ENCODE measurements at regions not wholly inside any gene's neighbourhood (a gene's known extent, or its start where the extent isn't known, plus 50 kb on each side); places are given as distances from the start of the nearest gene placed in this dataset.
A peak's percentile ranks its signal among the peaks of the same experiment; 100 is the strongest.

- DNase-seq (ENCODE audit: low spot score) = no peak
Measured at GRCh38 chr11:69413993-69414392, 67.5 kb upstream of the LINC01488 start.

- peak; percentile 51 for DNase-seq (ENCODE audit: low spot score)
Measured at GRCh38 chr11:69414773-69415187, 66.7 kb upstream of the LINC01488 start.

GRCh38 chr11:69415411-69416142 lies 65.9 kb upstream of the LINC01488 start:
- no peak for DNase-seq (ENCODE audit: low spot score)

- DNase-seq (ENCODE audit: low spot score) = no peak
Measured at GRCh38 chr11:69416143-69416515, 65.3 kb upstream of the LINC01488 start.

- DNase-seq (ENCODE audit: low spot score) = no peak
Measured at GRCh38 chr11:69416762-69417698, 64.4 kb upstream of the LINC01488 start.

- no peak for DNase-seq (ENCODE audit: low spot score)
Measured at GRCh38 chr11:69417699-69418085, 63.8 kb upstream of the LINC01488 start.

- DNase-seq (ENCODE audit: low spot score) = no peak
Measured at GRCh38 chr11:69418576-69419296, 62.7 kb upstream of the LINC01488 start.

- DNase-seq (ENCODE audit: low spot score) = no peak
Measured at GRCh38 chr11:69419662-69420395, 61.6 kb upstream of the LINC01488 start.

GRCh38 chr11:69422645-69423044 lies 58.8 kb upstream of the LINC01488 start:
- no peak for DNase-seq (ENCODE audit: low spot score)

- no peak for DNase-seq (ENCODE audit: low spot score)
Measured at GRCh38 chr11:69423181-69423580, 58.3 kb upstream of the LINC01488 start.

- DNase-seq (ENCODE audit: low spot score) = no peak
Measured at GRCh38 chr11:69423611-69424385, 57.7 kb upstream of the LINC01488 start.

GRCh38 chr11:69424748-69425147 lies 56.7 kb upstream of the LINC01488 start:
- DNase-seq (ENCODE audit: low spot score) = no peak

GRCh38 chr11:69425444-69425843 lies 56.0 kb upstream of the LINC01488 start:
- DNase-seq (ENCODE audit: low spot score) = no peak

GRCh38 chr11:69425895-69426544 lies 55.4 kb upstream of the LINC01488 start:
- DNase-seq (ENCODE audit: low spot score) = no peak

- DNase-seq (ENCODE audit: low spot score) = no peak
Measured at GRCh38 chr11:69427337-69427736, 54.1 kb upstream of the LINC01488 start.

GRCh38 chr11:69427906-69428880 lies 53.3 kb upstream of the LINC01488 start:
- no peak for DNase-seq (ENCODE audit: low spot score)

- no peak for DNase-seq (ENCODE audit: low spot score)
Measured at GRCh38 chr11:69429716-69430491, 51.6 kb upstream of the LINC01488 start.

GRCh38 chr11:69430566-69430965 lies 50.9 kb upstream of the LINC01488 start:
- DNase-seq (ENCODE audit: low spot score) = no peak

Data from globus pallidus (tissue), 1 donor.